Breast epithelium (tissue), 4 donors: ENCODE measurements at regions not wholly inside any gene's neighbourhood (a gene's known extent, or its start where the extent isn't known, plus 50 kb on each side); places are given as distances from the start of the nearest gene placed in this dataset.

Source experiments
- DNase-seq, 2 donors: peaks; one replicate each; pipeline ENCODE4 v3.0.0-alpha.2; 2019; ENCODE audit warnings: low spot score in 2 of 2
- H3K27ac ChIP-seq, 2 donors: fragments of 200-600 bp; sonication (generic) in 1 of 2; one replicate each; pipeline ENCODE4 v1.5.1; 2016 to 2019; ENCODE audit warnings: mild to moderate bottlenecking in 1 of 2
- H3K27me3 ChIP-seq, 2 donors: fragments of 200-600 bp; sonication (generic) in 1 of 2; one replicate each; pipeline versions ENCODE4 v1.5.1 to v1.6.0; 2017 to 2019; ENCODE audit warnings: control low read depth in 1 of 2, mild to moderate bottlenecking in 1 of 2
- H3K36me3 ChIP-seq: fragments of 200-600 bp; one replicate; pipeline ENCODE4 v1.5.1; 2019
- H3K4me1 ChIP-seq, 2 donors: fragments of 200-600 bp; sonication (generic); one replicate each; pipeline ENCODE4 v1.5.1; 2016 to 2019; ENCODE audit warnings: control low read depth in 1 of 2
- H3K4me3 ChIP-seq, 3 donors: fragments of 200-600 bp; sonication (generic); 1 replicate in 2 of 3; 2 replicates in 1 of 3; pipeline ENCODE4 v1.5.1; 2016 to 2019; ENCODE audit warnings: mild to moderate bottlenecking in 3 of 3, moderate library complexity in 2 of 3
- H3K9me3 ChIP-seq, 2 donors: fragments of 200-600 bp; sonication (generic) in 1 of 2; one replicate each; pipeline ENCODE4 v1.5.1; 2016 to 2019; ENCODE audit warnings: control low read depth in 1 of 2
- POLR2A ChIP-seq: fragments of 450-650 bp; IDR thresholded peaks from one replicate; pipeline ENCODE4 v1.6.1; 2016; ENCODE audit warnings: antibody characterized with exemption, mild to moderate bottlenecking, moderate library complexity
- POLR2AphosphoS5 ChIP-seq, 3 donors: sonication (generic); formaldehyde crosslinking; IDR thresholded peaks; one replicate each; pipeline ENCODE4 v1.6.1; 2017; ENCODE audit warnings: antibody characterized with exemption in 3 of 3
- intact Hi-C: fragments of 100-400 bp; cut with DNase I; formaldehyde crosslinking; loops from one replicate; pipeline ENCODE4 v1.15.1; 2023; ENCODE audit warnings: low total_unique reads
- TF ChIP-seq, protein P1 (sequence below), 3 donors: fragments of 450-650 bp; IDR thresholded peaks; one replicate each; pipeline ENCODE4 v1.5.1; 2016 to 2017; ENCODE audit warnings: antibody characterized with exemption in 3 of 3, mild to moderate bottlenecking in 3 of 3, moderate library complexity in 3 of 3

- TF ChIP-seq POLR2A (no peak), POLR2AphosphoS5 (IDR thresholded peaks at IDR 0.05) (no peak)
- TF ChIP-seq, protein P1, sequence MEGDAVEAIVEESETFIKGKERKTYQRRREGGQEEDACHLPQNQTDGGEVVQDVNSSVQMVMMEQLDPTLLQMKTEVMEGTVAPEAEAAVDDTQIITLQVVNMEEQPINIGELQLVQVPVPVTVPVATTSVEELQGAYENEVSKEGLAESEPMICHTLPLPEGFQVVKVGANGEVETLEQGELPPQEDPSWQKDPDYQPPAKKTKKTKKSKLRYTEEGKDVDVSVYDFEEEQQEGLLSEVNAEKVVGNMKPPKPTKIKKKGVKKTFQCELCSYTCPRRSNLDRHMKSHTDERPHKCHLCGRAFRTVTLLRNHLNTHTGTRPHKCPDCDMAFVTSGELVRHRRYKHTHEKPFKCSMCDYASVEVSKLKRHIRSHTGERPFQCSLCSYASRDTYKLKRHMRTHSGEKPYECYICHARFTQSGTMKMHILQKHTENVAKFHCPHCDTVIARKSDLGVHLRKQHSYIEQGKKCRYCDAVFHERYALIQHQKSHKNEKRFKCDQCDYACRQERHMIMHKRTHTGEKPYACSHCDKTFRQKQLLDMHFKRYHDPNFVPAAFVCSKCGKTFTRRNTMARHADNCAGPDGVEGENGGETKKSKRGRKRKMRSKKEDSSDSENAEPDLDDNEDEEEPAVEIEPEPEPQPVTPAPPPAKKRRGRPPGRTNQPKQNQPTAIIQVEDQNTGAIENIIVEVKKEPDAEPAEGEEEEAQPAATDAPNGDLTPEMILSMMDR (IDR thresholded peaks at IDR 0.05): no peak
- no peak for DNase-seq
- intact Hi-C loops: no loop called here
- Histone ChIP-seq H3K4me3 (no peak overlapping the region), H3K4me1 (no peaks in the 10 kb centered on the region), H3K27me3 (no peaks in the 10 kb centered on the region), H3K27ac (no peak overlapping the region), H3K9me3 (no peaks in the 10 kb centered on the region), H3K36me3 (no peaks in the 10 kb centered on the region)
These were observed 1351.6 kb upstream of the NRXN1 start for GRCh38 chr2:52383541-52383940.

DNA sequence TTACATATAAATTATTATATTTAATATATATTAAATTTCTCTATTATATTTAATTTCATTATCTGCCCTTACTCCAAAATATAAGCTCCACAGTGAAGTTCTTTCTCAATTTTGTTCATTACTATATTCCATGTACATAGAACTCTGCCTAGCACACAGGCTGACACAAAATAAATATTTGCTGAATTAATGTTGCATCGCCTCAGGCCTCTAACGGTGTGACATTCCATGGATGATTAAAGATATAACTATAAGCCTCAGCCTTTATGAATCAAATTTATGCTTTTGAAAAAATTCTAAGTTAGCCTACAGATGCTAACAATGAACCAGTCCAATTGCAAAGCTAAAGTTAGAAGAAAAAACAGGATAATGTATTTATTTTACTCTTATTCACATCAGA, 1337.2 kb upstream of the NRXN1 start:
- Histone ChIP-seq H3K27me3 (no peaks in the 10 kb centered on the region), H3K36me3 (no peaks in the 10 kb centered on the region), H3K4me1 (no peaks in the 10 kb centered on the region), H3K9me3 (peaks cover 0 to under 1% of the 10 kb centered on the region in 2 donors), H3K4me3 (no peak overlapping the region), H3K27ac (no peak overlapping the region)
- intact Hi-C loops: no loop called here
- TF ChIP-seq POLR2A (no peak), POLR2AphosphoS5 (IDR thresholded peaks at IDR 0.05) (no peak)
- TF ChIP-seq, protein P1 (IDR thresholded peaks at IDR 0.05): no peak
- no peak for DNase-seq

DNA sequence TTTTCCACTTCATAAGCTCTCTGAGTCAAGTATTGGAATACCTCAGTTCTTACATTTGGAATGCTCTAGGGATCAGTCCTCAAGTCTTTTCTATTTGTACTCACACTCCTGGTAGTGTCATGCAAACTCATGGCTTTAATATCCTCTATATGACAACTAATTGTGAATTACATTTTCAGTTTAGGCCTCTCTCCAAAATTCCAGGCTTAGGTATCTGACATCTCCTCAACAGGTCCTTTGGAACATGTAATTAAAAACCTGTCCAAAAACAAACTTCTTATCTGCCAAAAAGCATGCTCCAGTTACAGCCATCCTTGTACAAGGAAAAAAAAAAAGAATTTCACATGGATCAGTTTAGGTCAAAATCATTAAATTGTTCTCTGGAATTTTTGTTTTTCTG, 1336.2 kb upstream of the NRXN1 start:
- Histone ChIP-seq H3K9me3 (peaks cover 0 to 4% of the 10 kb centered on the region in 2 donors), H3K36me3 (no peaks in the 10 kb centered on the region), H3K4me1 (no peaks in the 10 kb centered on the region), H3K4me3 (no peak overlapping the region), H3K27me3 (no peaks in the 10 kb centered on the region), H3K27ac (no peak overlapping the region)
- no peak for TF ChIP-seq POLR2AphosphoS5 (IDR thresholded peaks at IDR 0.05)
- TF ChIP-seq POLR2A: no peak
- TF ChIP-seq, protein P1 (IDR thresholded peaks at IDR 0.05): no peak
- DNase-seq: no peak
- intact Hi-C loops: no loop called here

DNA sequence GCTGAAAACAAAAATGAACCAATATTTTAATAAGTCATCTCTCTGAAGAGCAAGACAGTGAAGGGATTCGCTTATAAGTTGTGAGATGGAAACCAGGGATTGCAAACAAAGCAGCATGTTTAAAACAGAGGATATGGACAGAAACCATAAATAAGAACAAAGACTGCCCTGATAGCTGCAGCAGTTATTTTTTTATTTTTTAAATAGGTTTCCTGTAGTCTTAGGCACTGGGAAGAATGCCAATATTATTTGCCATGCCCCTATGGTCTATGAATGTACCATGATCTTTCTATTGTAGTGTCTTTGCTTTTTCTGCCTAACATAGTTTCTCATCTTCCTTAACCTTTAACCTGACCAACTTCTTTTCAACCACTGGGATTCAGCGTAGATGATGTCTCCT, 1334.0 kb upstream of the NRXN1 start:
- TF ChIP-seq POLR2AphosphoS5 (IDR thresholded peaks at IDR 0.05) (no peak), POLR2A (no peak)
- TF ChIP-seq, protein P1 (IDR thresholded peaks at IDR 0.05): no peak
- no peaks in the 10 kb centered on the region for H3K36me3 ChIP-seq
- H3K27me3 ChIP-seq: no peaks in the 10 kb centered on the region
- intact Hi-C loops: no loop called here
- no peak for DNase-seq
- no peak overlapping the region for H3K4me3 ChIP-seq
- no peak overlapping the region for H3K27ac ChIP-seq
- peaks cover 0 to 4% of the 10 kb centered on the region in 2 donors for H3K9me3 ChIP-seq
- H3K4me1 ChIP-seq: no peaks in the 10 kb centered on the region

- Histone ChIP-seq H3K9me3 (peaks cover 0 to 11% of the 10 kb centered on the region in 2 donors), H3K4me1 (no peaks in the 10 kb centered on the region), H3K4me3 (no peak overlapping the region), H3K36me3 (no peaks in the 10 kb centered on the region), H3K27me3 (no peaks in the 10 kb centered on the region), H3K27ac (no peak overlapping the region)
- DNase-seq: no peak
- TF ChIP-seq, protein P1 (IDR thresholded peaks at IDR 0.05): no peak
- TF ChIP-seq POLR2AphosphoS5 (IDR thresholded peaks at IDR 0.05): no peak
- TF ChIP-seq POLR2A: no peak
- intact Hi-C loops: no loop called here
These were observed 1324.6 kb upstream of the NRXN1 start for GRCh38 chr2:52356556-52356955.
